ENCODE measurements at regions not wholly inside any gene's neighbourhood (a gene's known extent, or its start where the extent isn't known, plus 50 kb on each side); places are given as distances from the start of the nearest gene placed in this dataset.

- FAIRE-seq: no peak
- no peak for TF ChIP-seq POLR2AphosphoS5 (IDR thresholded peaks at IDR 0.05; ENCODE audit: low read depth, low read length)
- no peak for TF ChIP-seq POLR2A (IDR thresholded peaks at IDR 0.05; ENCODE audit: low read depth, low read length)
- TF ChIP-seq TAF1 (IDR thresholded peaks at IDR 0.05; ENCODE audit: borderline replicate concordance, low read depth, low read length): no peak
- no peak for DNase-seq (ENCODE audit: insufficient read length)
These were observed 231.0 kb upstream of the GAS1 start for GRCh38 chr9:87178302-87178701.

- FAIRE-seq (no peak), DNase-seq (ENCODE audit: insufficient read length) (no peak)
- TF ChIP-seq POLR2A (IDR thresholded peaks at IDR 0.05; ENCODE audit: low read depth, low read length) (no peak), TAF1 (IDR thresholded peaks at IDR 0.05; ENCODE audit: borderline replicate concordance, low read depth, low read length) (no peak), POLR2AphosphoS5 (IDR thresholded peaks at IDR 0.05; ENCODE audit: low read depth, low read length) (no peak)
These were observed 232.4 kb upstream of the GAS1 start for GRCh38 chr9:87179553-87180340.

GRCh38 chr9:87180361-87180760 is 233.1 kb upstream of the GAS1 start:
- TF ChIP-seq POLR2AphosphoS5 (IDR thresholded peaks at IDR 0.05; ENCODE audit: low read depth, low read length) (no peak), POLR2A (IDR thresholded peaks at IDR 0.05; ENCODE audit: low read depth, low read length) (no peak), TAF1 (IDR thresholded peaks at IDR 0.05; ENCODE audit: borderline replicate concordance, low read depth, low read length) (no peak)
- DNase-seq (ENCODE audit: insufficient read length) (no peak), FAIRE-seq (no peak)

GRCh38 chr9:87180841-87181240 is 233.5 kb upstream of the GAS1 start:
- FAIRE-seq: no peak
- TF ChIP-seq TAF1 (IDR thresholded peaks at IDR 0.05; ENCODE audit: borderline replicate concordance, low read depth, low read length): no peak
- no peak for TF ChIP-seq POLR2AphosphoS5 (IDR thresholded peaks at IDR 0.05; ENCODE audit: low read depth, low read length)
- TF ChIP-seq POLR2A (IDR thresholded peaks at IDR 0.05; ENCODE audit: low read depth, low read length): no peak
- DNase-seq (ENCODE audit: insufficient read length): no peak

- FAIRE-seq: no peak
- no peak for DNase-seq (ENCODE audit: insufficient read length)
- TF ChIP-seq POLR2AphosphoS5 (IDR thresholded peaks at IDR 0.05; ENCODE audit: low read depth, low read length) (no peak), POLR2A (IDR thresholded peaks at IDR 0.05; ENCODE audit: low read depth, low read length) (no peak), TAF1 (IDR thresholded peaks at IDR 0.05; ENCODE audit: borderline replicate concordance, low read depth, low read length) (no peak)
These were observed 234.4 kb upstream of the GAS1 start for GRCh38 chr9:87181670-87182069.

GRCh38 chr9:87184956-87185642 is 237.8 kb upstream of the GAS1 start:
- TF ChIP-seq TAF1 (IDR thresholded peaks at IDR 0.05; ENCODE audit: borderline replicate concordance, low read depth, low read length): no peak
- TF ChIP-seq POLR2AphosphoS5 (IDR thresholded peaks at IDR 0.05; ENCODE audit: low read depth, low read length): no peak
- TF ChIP-seq POLR2A (IDR thresholded peaks at IDR 0.05; ENCODE audit: low read depth, low read length): no peak
- no peak for FAIRE-seq
- no peak for DNase-seq (ENCODE audit: insufficient read length)

GRCh38 chr9:87187656-87188055 is 240.3 kb upstream of the GAS1 start:
- no peak for TF ChIP-seq TAF1 (IDR thresholded peaks at IDR 0.05; ENCODE audit: borderline replicate concordance, low read depth, low read length)
- no peak for TF ChIP-seq POLR2AphosphoS5 (IDR thresholded peaks at IDR 0.05; ENCODE audit: low read depth, low read length)
- TF ChIP-seq POLR2A (IDR thresholded peaks at IDR 0.05; ENCODE audit: low read depth, low read length): no peak
- no peak for DNase-seq (ENCODE audit: insufficient read length)
- no peak for FAIRE-seq

- DNase-seq (ENCODE audit: insufficient read length) (no peak), FAIRE-seq (no peak)
- TF ChIP-seq POLR2AphosphoS5 (IDR thresholded peaks at IDR 0.05; ENCODE audit: low read depth, low read length) (no peak), TAF1 (IDR thresholded peaks at IDR 0.05; ENCODE audit: borderline replicate concordance, low read depth, low read length) (no peak), POLR2A (IDR thresholded peaks at IDR 0.05; ENCODE audit: low read depth, low read length) (no peak)
These were observed 241.7 kb upstream of the GAS1 start for GRCh38 chr9:87189006-87189405.

GRCh38 chr9:87193151-87193550 is 245.8 kb upstream of the GAS1 start:
- TF ChIP-seq POLR2A (IDR thresholded peaks at IDR 0.05; ENCODE audit: low read depth, low read length): no peak
- no peak for TF ChIP-seq TAF1 (IDR thresholded peaks at IDR 0.05; ENCODE audit: borderline replicate concordance, low read depth, low read length)
- no peak for TF ChIP-seq POLR2AphosphoS5 (IDR thresholded peaks at IDR 0.05; ENCODE audit: low read depth, low read length)
- DNase-seq (ENCODE audit: insufficient read length): no peak
- no peak for FAIRE-seq

GRCh38 chr9:87193925-87194868 is 246.9 kb upstream of the GAS1 start:
- FAIRE-seq: no peak
- DNase-seq (ENCODE audit: insufficient read length): no peak
- TF ChIP-seq POLR2AphosphoS5 (IDR thresholded peaks at IDR 0.05; ENCODE audit: low read depth, low read length) (no peak), POLR2A (IDR thresholded peaks at IDR 0.05; ENCODE audit: low read depth, low read length) (no peak), TAF1 (IDR thresholded peaks at IDR 0.05; ENCODE audit: borderline replicate concordance, low read depth, low read length) (no peak)

- no peak for TF ChIP-seq POLR2A (IDR thresholded peaks at IDR 0.05; ENCODE audit: low read depth, low read length)
- no peak for TF ChIP-seq POLR2AphosphoS5 (IDR thresholded peaks at IDR 0.05; ENCODE audit: low read depth, low read length)
- FAIRE-seq (no peak), DNase-seq (ENCODE audit: insufficient read length) (no peak)
These were observed 248.0 kb upstream of the GAS1 start for GRCh38 chr9:87195306-87195705.

All from GM12892 (cell line).